Ectodermal cell (in vitro differentiated cells): ENCODE measurements at regions not wholly inside any gene's neighbourhood (a gene's known extent, or its start where the extent isn't known, plus 50 kb on each side); places are given as distances from the start of the nearest gene placed in this dataset.

Experiments
- H3K27ac ChIP-seq: 2 replicates; pipeline ENCODE4 v1.7.0; 2013; ENCODE audit warnings: mild to moderate bottlenecking, low read depth, low read length; ENCODE audit not compliant: insufficient read depth, poor library complexity, severe bottlenecking
- H3K27me3 ChIP-seq: 2 replicates; pipeline ENCODE4 v1.7.0; 2013; ENCODE audit warnings: mild to moderate bottlenecking, low read length; ENCODE audit not compliant: insufficient read depth, control insufficient read depth, poor library complexity, severe bottlenecking
- H3K36me3 ChIP-seq: one replicate; pipeline ENCODE4 v1.7.0; 2013; ENCODE audit warnings: low read length; ENCODE audit not compliant: control insufficient read depth, insufficient read depth
- H3K4me1 ChIP-seq: one replicate; pipeline ENCODE4 v1.7.0; 2013; ENCODE audit warnings: low read length; ENCODE audit not compliant: control insufficient read depth, insufficient read depth
- H3K4me3 ChIP-seq: 2 replicates; pipeline ENCODE4 v1.7.0; 2013; ENCODE audit warnings: low read depth, low read length, control low read depth; ENCODE audit not compliant: insufficient read depth
- H3K9me3 ChIP-seq: 2 replicates; pipeline ENCODE4 v1.7.0; 2013; ENCODE audit warnings: mild to moderate bottlenecking, low read length, moderate library complexity; ENCODE audit not compliant: control insufficient read depth
- WGBS, 2 experiments: methylation state at CpG; one replicate each; pipeline ENCODE4 v1.1.7; 2013; ENCODE audit warnings: missing lambda C conversion rate in 2 of 2; 5-methylcytosine and 5-hydroxymethylcytosine counted together

DNA sequence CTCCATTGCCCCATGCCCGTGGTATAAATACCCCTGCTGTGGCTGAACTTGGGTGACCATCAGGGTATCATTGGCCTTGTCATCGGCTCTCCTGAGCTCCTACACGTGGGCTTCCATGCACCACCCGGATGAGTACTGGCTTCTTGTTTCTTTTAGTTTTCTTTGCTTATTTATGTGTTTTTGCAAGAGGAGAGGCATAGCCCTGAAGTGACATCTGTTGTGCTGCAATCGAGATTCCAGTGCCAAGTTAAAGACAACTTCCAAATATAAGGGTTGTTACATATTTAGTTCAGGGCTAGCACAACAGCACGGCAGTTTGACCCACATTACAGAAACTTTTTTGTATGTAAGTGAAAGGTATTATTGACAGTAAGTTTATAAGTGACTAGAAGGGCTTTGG lies 1087.1 kb downstream of the TBC1D22A start:
- Histone ChIP-seq H3K27ac (no peak overlapping the region), H3K36me3 (no peaks in the 10 kb centered on the region), H3K9me3 (no peaks in the 10 kb centered on the region), H3K4me3 (no peak overlapping the region), H3K27me3 (no peaks in the 10 kb centered on the region), H3K4me1 (peaks cover 10% of the 10 kb centered on the region)
- 85 to 96% methylated on average over 6 of the region's 6 CpGs for WGBS, 2 experiments

DNA sequence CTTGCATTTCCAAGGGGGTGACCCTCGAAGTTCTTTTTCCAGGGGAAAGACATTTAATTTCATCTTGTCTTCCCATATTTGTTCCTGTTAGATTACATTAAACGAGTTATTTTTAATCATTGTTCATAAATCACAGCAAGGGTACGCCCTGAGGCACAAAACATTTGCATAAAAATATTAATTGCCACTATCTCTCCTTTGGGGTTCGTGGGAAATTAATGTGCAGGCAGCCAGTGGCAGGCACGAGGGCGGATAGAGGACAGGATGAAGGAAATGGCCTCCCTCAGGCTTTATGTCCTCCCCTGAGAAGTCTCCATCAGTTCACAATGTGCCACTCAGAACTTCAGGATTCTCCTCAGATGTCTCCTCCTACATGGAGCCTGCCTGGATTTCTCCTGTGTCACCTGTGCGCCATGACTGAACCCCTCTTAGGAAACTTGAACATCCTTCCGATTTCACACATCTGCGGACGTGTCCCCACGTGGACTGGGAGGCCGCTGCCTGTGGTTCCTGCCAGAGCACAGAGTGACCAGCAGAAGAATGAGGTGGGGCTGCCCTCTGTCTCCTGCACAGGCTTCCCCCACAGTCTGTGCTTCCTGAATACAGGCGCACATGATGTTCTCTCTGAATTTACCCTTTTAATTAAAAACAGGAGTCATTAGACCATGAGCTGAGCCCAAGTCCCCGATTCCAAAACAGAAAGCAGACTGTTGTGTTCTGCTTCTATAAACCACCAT lies 1085.9 kb downstream of the TBC1D22A start:
- Histone ChIP-seq H3K9me3 (no peaks in the 10 kb centered on the region), H3K27ac (no peak overlapping the region), H3K36me3 (no peaks in the 10 kb centered on the region), H3K4me3 (no peak overlapping the region), H3K4me1 (peaks cover 10% of the 10 kb centered on the region), H3K27me3 (no peaks in the 10 kb centered on the region)
- 91 to 92% methylated on average over 14 of the region's 14 CpGs for WGBS, 2 experiments

DNA sequence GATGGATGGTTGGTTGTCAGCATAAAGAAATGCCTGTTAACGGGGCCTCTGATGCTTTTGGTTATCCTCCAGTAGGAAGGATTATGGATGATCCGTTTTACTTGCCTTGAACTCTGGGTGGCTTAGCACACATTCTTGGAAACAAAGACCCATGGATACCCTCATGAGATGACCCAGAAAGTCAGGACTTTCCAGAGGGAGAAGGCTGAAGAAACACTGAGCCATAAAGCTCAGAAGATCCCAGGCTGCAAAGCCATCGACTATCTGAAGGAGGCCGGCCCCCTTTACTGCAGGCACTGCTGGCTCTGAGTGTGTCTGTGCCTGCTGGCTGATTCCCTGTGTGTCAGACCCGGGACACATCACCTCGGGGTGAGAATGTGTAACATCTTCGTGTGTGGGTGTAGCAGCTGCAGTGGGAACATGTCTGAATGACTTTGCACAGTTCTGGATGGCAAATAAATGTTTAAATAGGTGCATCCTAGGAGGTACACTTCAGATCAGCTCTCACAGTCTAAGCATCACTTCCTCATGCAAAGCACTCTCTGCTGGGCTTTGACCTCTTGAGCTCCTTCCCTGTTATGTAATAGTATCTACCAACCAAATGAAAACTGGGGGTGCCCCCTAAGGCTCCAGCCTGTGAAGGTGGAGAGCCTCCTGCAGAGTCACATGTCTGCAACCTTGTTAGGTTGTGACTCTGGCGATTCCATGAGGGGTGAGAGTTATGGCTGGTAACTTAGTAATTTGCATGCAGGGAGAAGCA lies 1084.9 kb downstream of the TBC1D22A start:
- no peaks in the 10 kb centered on the region for H3K9me3 ChIP-seq
- no peaks in the 10 kb centered on the region for H3K27me3 ChIP-seq
- peaks cover 10% of the 10 kb centered on the region for H3K4me1 ChIP-seq
- H3K4me3 ChIP-seq = no peak overlapping the region
- H3K27ac ChIP-seq = no peak overlapping the region
- H3K36me3 ChIP-seq = no peaks in the 10 kb centered on the region
- WGBS, 2 experiments = 81 to 83% methylated on average over 8 of the region's 8 CpGs

DNA sequence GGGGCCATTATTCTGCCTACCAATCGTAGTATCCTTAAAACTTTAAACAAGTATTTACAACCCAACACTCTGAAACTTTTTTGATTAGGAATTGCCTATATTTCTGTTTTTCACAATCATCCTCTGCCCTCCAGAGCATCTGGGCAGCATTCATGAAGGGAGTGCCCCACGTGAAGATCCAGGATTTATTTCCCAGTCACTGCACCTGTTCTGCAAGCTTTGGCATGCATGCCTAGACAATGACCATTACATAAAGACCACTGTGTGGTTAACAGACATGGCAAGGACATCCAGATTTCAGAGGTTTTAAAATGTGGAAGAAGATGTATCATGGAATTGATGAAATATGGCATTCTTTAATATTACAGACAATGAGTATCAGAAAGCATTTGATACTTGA lies 1083.8 kb downstream of the TBC1D22A start:
- Histone ChIP-seq H3K4me1 (peaks cover 10% of the 10 kb centered on the region), H3K27ac (no peak overlapping the region), H3K9me3 (no peaks in the 10 kb centered on the region), H3K27me3 (no peaks in the 10 kb centered on the region), H3K36me3 (no peaks in the 10 kb centered on the region), H3K4me3 (no peak overlapping the region)
- WGBS, 2 experiments = 66 to 73% methylated on average over 2 of the region's 2 CpGs

DNA sequence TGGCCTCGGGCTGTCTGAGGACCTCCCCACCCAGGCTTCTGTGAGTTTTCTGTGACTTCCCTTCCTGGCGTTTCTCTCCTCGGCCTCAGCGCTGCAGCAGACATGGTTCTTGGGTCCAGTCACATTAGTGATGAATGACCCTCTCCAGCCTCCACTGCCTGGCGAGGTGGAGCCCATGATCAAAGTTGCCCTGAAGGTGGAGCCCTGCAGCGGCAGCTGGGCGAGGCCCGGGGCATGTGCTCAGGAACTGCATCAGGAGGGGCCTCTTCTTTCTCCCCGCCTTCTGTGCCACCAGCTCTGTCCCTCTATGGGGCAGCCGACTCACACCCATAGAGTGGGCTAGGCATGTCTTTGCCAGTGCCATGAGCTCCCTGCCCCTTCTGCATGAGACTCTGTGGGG lies 1079.7 kb downstream of the TBC1D22A start:
- no peaks in the 10 kb centered on the region for H3K36me3 ChIP-seq

DNA sequence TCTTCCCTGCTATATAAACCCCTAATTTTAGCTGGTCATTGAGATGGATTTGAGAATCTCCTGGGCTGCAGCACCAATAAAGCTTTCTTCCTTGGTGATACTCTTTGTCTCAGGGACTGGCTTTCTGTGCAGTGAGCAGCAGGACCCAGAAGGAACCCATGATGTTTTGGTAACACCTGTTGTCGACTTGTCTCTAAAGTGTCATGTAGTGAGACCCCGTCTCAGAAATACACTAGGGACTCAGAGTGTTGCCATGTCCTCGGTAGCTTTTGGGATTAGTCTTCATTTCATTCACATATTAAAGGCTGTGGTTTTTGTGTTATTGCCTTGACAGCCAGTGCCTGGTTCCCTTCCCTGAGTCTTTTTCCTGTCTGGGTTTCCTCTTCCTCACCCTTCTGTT lies 1078.7 kb downstream of the TBC1D22A start:
- no peaks in the 10 kb centered on the region for H3K36me3 ChIP-seq
- H3K9me3 ChIP-seq = no peaks in the 10 kb centered on the region
- no peak overlapping the region for H3K27ac ChIP-seq
- H3K4me3 ChIP-seq = no peak overlapping the region
- no peaks in the 10 kb centered on the region for H3K4me1 ChIP-seq
- H3K27me3 ChIP-seq = no peaks in the 10 kb centered on the region
- WGBS, 2 experiments = 56 to 64% methylated on average over 3 of the region's 3 CpGs

More for the DNA sequence above, 1079.7 kb downstream of the TBC1D22A start:
- Histone ChIP-seq H3K4me1 (no peaks in the 10 kb centered on the region), H3K27me3 (no peaks in the 10 kb centered on the region), H3K9me3 (no peaks in the 10 kb centered on the region), H3K27ac (no peak overlapping the region), H3K4me3 (no peak overlapping the region)
- WGBS, 2 experiments = 85 to 88% methylated on average over 10 of the region's 10 CpGs

DNA sequence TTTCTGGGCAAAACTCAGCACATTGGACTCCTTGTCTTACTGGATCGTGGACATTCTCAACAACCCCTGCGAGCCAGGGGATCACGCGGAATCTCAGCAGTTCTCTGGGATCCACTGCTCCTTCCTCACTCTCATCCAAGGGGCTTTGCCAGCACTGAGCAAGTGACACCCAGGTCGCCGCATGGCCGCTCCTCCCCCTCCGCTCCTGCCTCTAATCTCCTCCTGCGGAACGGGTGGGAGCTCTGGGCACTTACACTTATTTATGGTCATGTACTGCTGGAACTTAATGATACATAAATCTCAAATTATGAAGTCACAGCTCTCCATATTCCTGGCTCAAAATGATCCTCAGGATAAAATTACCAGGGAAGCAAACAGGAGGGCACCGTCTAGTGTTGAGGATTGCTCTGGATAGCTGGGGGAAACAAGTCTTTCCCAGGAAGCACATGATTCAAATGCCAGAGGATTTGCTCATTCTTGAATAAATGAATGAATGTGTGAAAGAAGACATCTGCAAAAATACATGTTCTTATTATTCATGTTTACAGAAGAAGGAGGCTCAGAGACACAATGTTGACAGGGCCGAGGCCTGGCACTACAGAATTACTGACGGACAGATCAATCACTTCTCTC lies 1077.3 kb downstream of the TBC1D22A start:
- 89 to 90% methylated on average over 13 of the region's 13 CpGs for WGBS, 2 experiments
- Histone ChIP-seq H3K4me1 (no peaks in the 10 kb centered on the region), H3K36me3 (no peaks in the 10 kb centered on the region), H3K27ac (no peak overlapping the region), H3K9me3 (no peaks in the 10 kb centered on the region), H3K4me3 (no peak overlapping the region), H3K27me3 (no peaks in the 10 kb centered on the region)

DNA sequence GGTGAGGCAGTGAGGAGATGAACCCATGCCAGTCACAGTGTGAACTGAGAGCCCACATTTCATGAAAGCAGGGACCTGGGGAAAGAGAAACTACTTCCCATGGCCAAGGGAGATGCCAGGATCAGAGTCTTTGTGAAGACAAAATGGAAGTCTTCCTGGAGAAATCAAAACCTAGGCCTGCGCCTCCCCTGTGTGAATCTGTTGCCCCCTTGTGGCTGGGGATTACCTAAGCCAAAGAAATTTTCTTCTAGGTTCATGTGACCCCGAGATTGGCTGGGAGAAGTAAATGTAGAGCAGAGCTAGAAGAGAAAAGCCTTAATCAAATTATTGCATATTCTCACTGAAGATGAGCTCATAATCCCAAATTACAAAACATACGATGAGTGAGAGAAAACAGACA lies 1075.3 kb downstream of the TBC1D22A start:
- WGBS, 2 experiments = 60 to 92% methylated on average over 1 to 3 of the region's 3 CpGs
- no peak overlapping the region for H3K27ac ChIP-seq

DNA sequence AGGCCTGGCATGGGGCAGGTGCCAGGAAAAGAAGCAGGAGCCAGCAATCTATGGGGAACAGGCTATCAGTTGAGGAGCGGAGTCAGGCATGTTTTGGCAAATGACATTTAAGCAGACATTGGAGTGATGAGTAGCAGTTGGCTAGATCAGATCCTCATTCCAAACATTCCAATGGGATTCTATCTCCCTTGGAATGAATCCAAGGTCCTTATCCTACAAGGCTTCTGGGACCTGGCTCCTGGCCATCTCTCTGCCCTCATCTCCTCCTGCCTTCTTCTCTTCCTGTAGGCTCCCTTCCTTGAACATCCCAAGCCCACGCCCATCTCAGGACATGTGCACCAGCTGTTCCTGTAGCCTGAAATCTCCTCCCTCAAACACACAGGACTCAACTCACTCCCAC lies 1074.5 kb downstream of the TBC1D22A start:
- no peaks in the 10 kb centered on the region for H3K27me3 ChIP-seq
- H3K4me1 ChIP-seq = no peaks in the 10 kb centered on the region
- H3K9me3 ChIP-seq = no peaks in the 10 kb centered on the region
- no peaks in the 10 kb centered on the region for H3K36me3 ChIP-seq
- no peak overlapping the region for H3K4me3 ChIP-seq
- 93 to 95% methylated on average over 2 of the region's 2 CpGs for WGBS, 2 experiments
- H3K27ac ChIP-seq = no peak overlapping the region

More for the DNA sequence above, 1075.3 kb downstream of the TBC1D22A start:
- no peaks in the 10 kb centered on the region for H3K27me3 ChIP-seq
- H3K4me3 ChIP-seq = no peak overlapping the region
- no peaks in the 10 kb centered on the region for H3K36me3 ChIP-seq
- no peaks in the 10 kb centered on the region for H3K4me1 ChIP-seq
- H3K9me3 ChIP-seq = no peaks in the 10 kb centered on the region

DNA sequence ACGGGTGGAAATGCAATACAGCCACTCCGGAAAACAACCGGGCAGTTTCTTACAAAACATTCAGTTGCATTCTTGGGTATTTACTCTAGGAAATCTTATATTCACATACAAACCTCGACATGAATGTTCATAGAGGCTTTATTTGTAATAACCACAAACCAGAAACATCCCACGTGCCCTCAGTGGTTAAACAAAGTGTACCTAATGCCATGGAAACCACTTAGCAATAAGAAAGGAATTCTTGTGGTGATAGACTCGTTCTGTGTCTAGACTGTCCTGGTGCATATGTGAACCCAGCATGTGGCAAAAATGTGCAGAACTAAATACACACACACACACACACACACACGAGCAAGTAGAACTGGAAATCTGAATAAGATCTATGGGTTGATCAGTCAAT lies 1073.3 kb downstream of the TBC1D22A start:
- no peaks in the 10 kb centered on the region for H3K4me1 ChIP-seq
- H3K4me3 ChIP-seq = no peak overlapping the region
- 83 to 85% methylated on average over 5 to 6 of the region's 7 CpGs for WGBS, 2 experiments
- H3K36me3 ChIP-seq = no peaks in the 10 kb centered on the region
- no peaks in the 10 kb centered on the region for H3K9me3 ChIP-seq
- no peaks in the 10 kb centered on the region for H3K27me3 ChIP-seq
- H3K27ac ChIP-seq = no peak overlapping the region
